ENCODE measurements at regions not wholly inside any gene's neighbourhood (a gene's known extent, or its start where the extent isn't known, plus 50 kb on each side); places are given as distances from the start of the nearest gene placed in this dataset.

DNA sequence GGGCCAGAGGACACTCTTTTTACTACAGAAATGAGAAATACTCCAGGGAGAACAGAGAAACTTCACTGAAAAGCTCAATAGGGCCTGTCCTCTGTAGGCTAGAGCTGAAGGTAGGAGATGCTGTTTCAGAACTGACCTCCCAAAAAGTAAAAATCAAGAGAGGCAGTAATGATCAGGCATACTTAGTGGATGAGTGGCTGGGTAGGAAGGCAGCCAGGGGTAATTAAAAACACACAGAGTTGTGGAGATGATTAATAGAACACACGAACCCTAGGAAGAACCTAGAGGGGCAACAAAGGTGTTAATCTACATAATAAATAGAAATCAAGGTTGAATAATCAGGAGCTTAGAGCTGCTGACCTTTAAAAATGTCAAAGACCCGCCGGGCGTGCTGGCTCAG is 582.4 kb upstream of the ADGRL3 start:
- Histone ChIP-seq H3K27me3 (ENCODE audit: control insufficient read depth, insufficient read depth, low read length) (no peaks in the 10 kb centered on the region), H3K36me3 (ENCODE audit: control insufficient read depth in 2 of 3, insufficient read depth in 3 of 3, low read length in 3 of 3) (no peaks in the 10 kb centered on the region), H3K9ac (ENCODE audit: low read length in 3 of 3) (no peak overlapping the region), H3K4me3 (ENCODE audit: low read length in 3 of 3) (no peak overlapping the region), H3K27ac (ENCODE audit: low read depth in 2 of 2, low read length in 2 of 2) (no peak overlapping the region), H3K9me3 (ENCODE audit: control insufficient read depth in 2 of 3, insufficient read depth in 1 of 3, low read length in 3 of 3) (no peaks in the 10 kb centered on the region), H3K4me1 (ENCODE audit: control insufficient read depth in 2 of 3, insufficient read depth in 2 of 3, low read depth in 1 of 3, low read length in 3 of 3) (no peaks in the 10 kb centered on the region)
- no peak for DNase-seq
- TF ChIP-seq, protein P1, sequence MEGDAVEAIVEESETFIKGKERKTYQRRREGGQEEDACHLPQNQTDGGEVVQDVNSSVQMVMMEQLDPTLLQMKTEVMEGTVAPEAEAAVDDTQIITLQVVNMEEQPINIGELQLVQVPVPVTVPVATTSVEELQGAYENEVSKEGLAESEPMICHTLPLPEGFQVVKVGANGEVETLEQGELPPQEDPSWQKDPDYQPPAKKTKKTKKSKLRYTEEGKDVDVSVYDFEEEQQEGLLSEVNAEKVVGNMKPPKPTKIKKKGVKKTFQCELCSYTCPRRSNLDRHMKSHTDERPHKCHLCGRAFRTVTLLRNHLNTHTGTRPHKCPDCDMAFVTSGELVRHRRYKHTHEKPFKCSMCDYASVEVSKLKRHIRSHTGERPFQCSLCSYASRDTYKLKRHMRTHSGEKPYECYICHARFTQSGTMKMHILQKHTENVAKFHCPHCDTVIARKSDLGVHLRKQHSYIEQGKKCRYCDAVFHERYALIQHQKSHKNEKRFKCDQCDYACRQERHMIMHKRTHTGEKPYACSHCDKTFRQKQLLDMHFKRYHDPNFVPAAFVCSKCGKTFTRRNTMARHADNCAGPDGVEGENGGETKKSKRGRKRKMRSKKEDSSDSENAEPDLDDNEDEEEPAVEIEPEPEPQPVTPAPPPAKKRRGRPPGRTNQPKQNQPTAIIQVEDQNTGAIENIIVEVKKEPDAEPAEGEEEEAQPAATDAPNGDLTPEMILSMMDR (IDR thresholded peaks at IDR 0.05; ENCODE audit: borderline replicate concordance, extremely low read depth, insufficient read depth) = no peak
- intact Hi-C loops (cut with DNase I) = no loop called here
- FAIRE-seq = no peak

DNA sequence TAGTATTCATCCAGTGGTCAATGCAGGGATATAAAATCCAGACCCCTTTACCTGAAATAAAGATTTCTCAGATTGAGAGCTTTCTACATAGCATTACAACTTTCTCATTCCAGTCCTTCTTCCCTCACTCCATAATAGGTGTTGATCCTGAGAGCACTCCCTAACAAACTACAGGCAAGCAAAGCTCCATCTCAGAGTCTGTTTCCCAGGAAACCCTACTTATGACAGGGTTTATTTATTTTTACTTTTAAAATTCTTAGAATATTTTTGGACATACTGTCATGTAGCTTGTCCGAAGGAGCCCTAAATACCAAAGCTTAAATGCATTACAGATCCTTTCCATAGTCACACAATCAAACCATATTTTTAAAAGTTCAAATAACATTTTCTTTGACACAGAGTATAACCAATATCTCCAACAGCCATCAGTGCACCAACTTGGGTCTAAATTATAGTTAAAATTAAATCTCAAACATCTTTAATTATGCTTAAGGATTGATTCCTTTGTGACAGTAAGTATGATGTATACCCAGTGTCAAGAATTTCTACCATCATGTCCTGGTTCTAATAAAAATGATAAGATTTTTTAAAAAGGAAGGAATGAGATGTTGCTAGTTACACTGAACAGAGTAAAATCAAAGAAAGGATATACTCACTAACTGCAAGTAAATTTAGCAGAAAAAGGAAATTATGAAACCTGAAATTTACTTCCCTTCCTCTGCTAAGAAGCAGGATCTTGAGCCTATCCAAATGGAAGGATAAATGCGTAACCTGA is 580.4 kb upstream of the ADGRL3 start:
- Histone ChIP-seq H3K9ac (ENCODE audit: low read length in 3 of 3) (no peak overlapping the region), H3K27ac (ENCODE audit: low read depth in 2 of 2, low read length in 2 of 2) (no peak overlapping the region), H3K4me3 (ENCODE audit: low read length in 3 of 3) (no peak overlapping the region), H3K9me3 (ENCODE audit: control insufficient read depth in 2 of 3, insufficient read depth in 1 of 3, low read length in 3 of 3) (no peaks in the 10 kb centered on the region), H3K4me1 (ENCODE audit: control insufficient read depth in 2 of 3, insufficient read depth in 2 of 3, low read depth in 1 of 3, low read length in 3 of 3) (no peaks in the 10 kb centered on the region), H3K36me3 (ENCODE audit: control insufficient read depth in 2 of 3, insufficient read depth in 3 of 3, low read length in 3 of 3) (no peaks in the 10 kb centered on the region), H3K27me3 (ENCODE audit: control insufficient read depth, insufficient read depth, low read length) (no peaks in the 10 kb centered on the region)
- intact Hi-C loops (cut with DNase I) = no loop called here
- TF ChIP-seq, protein P1 (IDR thresholded peaks at IDR 0.05; ENCODE audit: borderline replicate concordance, extremely low read depth, insufficient read depth) = no peak
- DNase-seq (no peak), FAIRE-seq (no peak)

DNA sequence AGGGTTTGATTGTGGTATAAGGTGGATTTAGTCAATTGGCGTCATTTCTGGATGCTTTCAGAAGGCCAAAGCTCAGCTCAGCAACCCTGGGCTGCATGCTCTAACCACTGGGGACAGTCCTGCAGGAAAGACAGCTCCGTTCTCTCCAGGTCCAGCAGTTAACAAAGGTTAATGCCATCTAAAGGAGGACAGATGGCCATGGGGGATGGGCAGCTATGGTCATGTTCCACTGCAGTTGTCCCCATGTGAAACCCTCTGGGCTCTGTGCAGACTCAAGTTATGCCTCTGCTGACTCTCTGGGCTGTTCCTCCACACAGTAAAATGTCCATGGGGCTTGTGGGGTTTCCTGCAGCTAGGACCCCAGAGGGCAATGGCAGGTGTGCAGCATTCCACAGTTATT is 562.1 kb upstream of the ADGRL3 start:
- no peak overlapping the region for H3K4me3 ChIP-seq (ENCODE audit: low read length in 3 of 3)
- TF ChIP-seq, protein P1 (IDR thresholded peaks at IDR 0.05; ENCODE audit: borderline replicate concordance, extremely low read depth, insufficient read depth) = no peak
- H3K27ac ChIP-seq (ENCODE audit: low read depth in 2 of 2, low read length in 2 of 2) = no peak overlapping the region
- FAIRE-seq (no peak), DNase-seq (no peak)
- H3K27me3 ChIP-seq (ENCODE audit: control insufficient read depth, insufficient read depth, low read length) = no peaks in the 10 kb centered on the region
- H3K9ac ChIP-seq (ENCODE audit: low read length in 3 of 3) = no peak overlapping the region
- H3K36me3 ChIP-seq (ENCODE audit: control insufficient read depth in 2 of 3, insufficient read depth in 3 of 3, low read length in 3 of 3) = no peaks in the 10 kb centered on the region
- H3K9me3 ChIP-seq (ENCODE audit: control insufficient read depth in 2 of 3, insufficient read depth in 1 of 3, low read length in 3 of 3) = peaks cover 0 to 6% (median 0%) of the 10 kb centered on the region in 3 donors
- H3K4me1 ChIP-seq (ENCODE audit: control insufficient read depth in 2 of 3, insufficient read depth in 2 of 3, low read depth in 1 of 3, low read length in 3 of 3) = no peaks in the 10 kb centered on the region
- intact Hi-C loops (cut with DNase I) = no loop called here
